HT-29 (cell line): ENCODE measurements at regions not wholly inside any gene's neighbourhood (a gene's known extent, or its start where the extent isn't known, plus 50 kb on each side); places are given as distances from the start of the nearest gene placed in this dataset.
"Not testable (repeated sequence)": the region's sequence is repeated elsewhere in the genome, so short reads cannot be mapped to it uniquely, and the experiment has no call there.

ENCODE experiments used
- DNase-seq: peaks from one replicate; pipeline ENCODE4 v3.0.0-alpha.2; 2015; ENCODE audit warnings: low spot score

DNA sequence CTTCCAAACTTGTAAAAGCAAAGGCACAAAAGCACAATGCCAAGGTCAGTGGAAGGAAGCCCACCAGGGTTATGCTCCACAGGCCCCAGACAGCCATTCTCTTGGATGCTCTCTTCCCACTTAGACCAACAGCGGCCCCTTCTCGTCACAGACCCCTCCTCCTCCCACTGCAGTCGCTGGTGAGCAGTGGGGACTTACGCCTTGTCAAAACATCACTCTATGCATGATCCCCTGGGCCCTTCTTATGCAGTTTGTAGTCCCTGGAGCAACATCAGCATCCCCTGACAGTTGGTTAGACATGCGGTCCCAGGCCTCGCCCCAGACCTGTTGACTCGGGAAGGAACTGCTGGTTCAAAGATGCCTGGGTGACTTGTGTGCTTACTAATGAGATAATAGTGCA lies 376.0 kb upstream of the KLHL29 start:
- DNase-seq: no peak

DNA sequence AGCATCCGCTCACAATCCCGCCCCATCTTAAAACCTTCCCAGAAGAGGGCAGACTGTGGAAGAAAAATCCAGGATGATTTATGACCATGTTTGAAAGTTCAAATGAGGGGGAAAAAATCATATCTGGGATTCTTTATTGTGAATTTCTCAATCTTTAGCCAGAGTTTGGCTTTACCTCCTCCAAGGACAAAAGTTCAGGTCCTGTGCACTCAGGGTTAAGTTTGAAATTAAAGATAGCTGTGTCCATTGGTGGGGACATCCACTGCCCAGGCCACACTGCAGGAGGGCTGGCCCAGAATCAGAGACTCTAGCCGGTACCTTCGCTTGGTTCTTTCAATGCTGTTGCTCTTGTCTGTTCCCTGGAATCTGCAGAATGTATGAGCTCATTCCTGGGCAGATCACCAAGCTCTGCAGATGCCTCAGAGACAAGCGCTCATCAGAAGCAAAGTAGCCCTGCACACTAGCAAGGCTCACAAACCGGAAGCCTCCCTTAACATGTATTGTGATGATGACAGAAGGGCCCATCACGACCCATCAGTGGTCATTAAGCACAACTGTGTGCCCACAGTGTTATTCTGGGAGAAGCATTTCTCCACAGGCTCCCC lies 375.3 kb upstream of the KLHL29 start:
- no peak for DNase-seq

DNA sequence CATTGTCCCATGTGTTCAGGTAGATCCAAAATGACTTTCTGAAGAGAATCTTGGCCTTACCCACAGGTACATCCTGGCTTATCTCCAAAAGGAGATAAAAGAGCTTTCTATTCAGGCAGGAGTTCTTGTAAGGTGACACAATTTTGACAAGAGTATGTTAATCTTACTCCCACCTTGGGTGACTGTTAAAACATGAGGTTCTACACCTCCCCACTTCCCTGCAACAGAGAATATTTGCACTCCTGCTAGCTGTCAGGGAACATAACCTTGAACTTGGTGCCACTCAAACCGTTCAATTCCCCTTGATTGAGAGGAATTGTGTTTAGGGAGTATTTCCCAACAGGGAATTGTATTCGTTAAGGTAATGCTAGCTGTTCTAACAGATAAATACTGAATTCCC lies 372.5 kb upstream of the KLHL29 start:
- no peak for DNase-seq

DNA sequence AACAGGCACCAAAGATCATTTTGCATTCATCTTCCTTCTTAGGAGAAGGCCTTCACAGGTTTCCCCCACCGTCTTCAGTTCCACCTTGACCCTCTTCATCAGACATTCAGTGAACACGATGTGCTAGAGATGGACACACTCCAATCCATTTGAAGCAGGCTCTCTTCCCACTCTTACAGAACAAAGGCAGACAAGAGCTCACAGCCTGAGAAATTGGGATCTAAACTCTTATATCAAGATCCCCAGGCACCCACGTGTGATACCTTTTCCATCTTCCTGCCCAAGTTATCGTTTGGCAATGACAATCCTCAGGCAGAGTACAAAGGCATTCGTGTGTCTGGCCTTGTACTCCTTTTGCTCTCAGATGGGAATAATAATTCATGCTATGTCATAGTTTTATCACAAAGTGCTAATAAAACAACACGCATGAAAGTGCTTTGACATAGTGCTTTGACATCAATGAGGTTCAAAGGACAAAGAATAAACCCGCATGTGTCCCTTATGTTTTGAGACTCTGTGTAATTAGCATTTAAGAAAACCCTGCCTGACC lies 369.3 kb upstream of the KLHL29 start:
- no peak for DNase-seq

DNA sequence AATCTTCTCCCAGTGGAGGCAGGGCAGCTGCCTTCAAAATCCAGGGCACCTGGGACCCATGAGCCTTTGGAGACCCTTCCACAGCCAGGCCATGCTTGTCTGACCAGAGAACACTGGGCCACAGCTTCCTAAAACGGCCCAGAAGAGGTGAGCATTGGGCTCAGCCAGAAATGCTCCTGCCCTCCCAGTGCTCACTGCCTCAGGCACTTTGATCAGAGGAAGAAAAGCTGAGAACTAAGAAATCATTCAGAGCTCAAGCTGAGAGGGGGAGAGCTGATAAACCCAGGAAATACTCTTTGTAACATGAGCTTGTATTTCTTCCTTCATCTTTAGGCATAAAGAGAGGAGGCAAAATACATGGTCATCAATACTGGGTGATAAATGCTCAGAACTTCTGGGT lies 365.5 kb upstream of the KLHL29 start:
- DNase-seq: no peak

DNA sequence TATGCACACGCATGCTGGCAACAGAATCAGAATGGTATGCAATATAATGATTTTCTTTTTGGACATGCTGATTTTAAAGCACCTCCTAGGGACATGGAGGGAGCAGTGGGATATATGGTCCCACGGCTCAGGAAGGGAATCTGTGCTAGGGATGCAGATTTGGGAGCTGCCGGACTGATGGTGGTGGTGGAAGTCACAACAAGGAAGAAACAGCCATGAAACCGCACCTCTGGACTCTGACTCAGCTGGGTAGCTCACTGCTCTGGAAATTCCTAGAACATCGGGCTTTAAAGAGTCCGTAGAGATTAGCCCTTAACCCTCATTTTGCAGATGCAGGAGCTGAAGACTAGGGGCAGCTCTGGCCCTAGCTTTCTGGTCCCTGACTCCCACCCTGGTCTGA lies 364.3 kb upstream of the KLHL29 start:
- DNase-seq: no peak

DNA sequence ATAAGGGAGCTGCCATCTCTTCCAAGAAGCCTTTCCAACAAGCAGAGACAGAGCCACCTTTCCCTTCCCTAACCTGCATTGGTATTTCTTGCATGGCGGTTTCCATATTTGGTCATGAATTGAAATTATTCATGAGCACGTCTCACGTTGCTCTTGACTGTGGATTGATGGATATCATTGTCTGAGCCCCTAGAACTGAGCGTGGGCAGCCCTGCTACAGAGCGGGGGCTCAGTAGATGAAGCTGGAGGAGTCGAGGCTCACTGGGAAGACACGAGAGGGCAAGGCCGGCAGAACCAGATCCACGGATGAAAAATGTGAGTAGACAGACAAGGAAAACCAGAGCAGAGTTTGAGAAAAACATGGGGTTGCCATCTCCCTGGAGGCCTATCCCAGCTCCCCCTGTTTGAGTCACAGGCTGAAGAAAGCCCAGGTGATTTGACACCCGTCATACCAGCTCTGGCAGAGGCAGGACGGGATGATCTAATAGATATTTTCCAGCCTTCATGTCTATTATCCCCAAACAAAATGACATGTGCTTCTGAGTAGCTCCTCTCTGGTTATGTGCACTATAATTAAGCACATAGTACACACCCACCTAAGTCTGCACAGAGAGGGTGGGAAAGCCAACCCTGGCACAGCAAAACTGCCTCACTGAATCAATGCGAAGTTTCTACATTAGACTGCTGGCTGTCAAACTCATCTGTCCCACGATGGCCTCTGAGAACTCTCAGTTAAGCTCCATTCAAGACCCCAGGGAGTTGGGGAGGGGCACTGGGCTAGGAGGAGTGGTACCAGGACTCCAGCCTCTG lies 363.5 kb upstream of the KLHL29 start:
- DNase-seq: no peak

DNA sequence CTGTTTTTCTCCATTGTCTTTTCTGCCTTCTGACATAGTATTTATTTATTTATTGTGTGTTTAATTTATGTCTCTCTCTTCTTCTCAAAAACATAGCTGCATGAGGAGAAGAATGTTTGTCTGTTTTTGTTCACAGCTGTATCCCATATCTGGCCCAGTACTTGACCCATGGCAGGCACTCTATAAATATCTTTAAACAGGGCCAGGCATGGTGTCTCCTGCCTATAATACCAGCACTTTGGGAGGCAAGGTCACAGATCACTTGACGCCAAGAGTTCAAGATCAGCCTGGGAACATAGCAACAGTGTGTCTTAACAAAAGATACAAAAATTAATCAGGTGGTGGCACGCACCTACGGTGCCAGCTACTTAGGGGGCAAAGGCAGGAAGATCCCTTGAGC lies 361.3 kb upstream of the KLHL29 start:
- no peak for DNase-seq

DNA sequence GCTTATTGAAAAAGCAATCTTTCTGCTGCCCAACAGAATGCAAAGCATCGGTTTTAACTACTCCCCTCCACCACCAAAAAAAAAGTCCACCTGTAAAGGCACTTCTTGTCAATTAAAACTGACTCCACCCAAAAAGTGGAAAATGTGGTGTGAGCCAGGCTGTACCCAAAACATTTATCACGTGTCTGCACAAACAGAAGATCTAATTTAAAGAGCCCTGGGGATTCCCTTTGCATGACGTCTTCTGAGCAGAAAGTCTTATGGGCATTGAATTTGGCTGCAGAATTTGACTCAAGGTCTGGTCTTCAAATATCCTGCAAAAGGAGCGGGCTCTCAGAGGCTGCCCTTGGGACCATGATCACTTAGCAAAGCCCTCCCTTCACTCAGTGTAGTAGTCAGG lies 358.3 kb upstream of the KLHL29 start:
- DNase-seq: no peak

DNA sequence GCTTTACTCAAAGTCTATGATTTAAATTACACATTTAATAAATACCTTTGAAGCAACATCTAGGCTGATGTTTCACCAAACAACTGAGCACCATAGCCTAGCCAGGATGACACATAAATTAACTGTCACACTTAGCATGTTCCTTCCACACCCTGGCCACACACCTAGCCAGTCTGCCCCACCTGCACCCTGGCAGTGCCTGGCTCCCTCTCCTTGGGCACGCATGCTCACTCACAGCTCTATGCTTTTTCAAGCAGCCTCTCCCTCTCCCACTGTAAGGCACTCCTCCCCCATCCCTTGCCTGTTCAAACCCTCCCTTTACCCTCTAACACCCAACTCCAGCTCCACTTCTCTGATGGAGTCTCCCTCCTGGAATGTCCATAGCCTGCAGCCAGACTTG lies 357.6 kb upstream of the KLHL29 start:
- no peak for DNase-seq

DNA sequence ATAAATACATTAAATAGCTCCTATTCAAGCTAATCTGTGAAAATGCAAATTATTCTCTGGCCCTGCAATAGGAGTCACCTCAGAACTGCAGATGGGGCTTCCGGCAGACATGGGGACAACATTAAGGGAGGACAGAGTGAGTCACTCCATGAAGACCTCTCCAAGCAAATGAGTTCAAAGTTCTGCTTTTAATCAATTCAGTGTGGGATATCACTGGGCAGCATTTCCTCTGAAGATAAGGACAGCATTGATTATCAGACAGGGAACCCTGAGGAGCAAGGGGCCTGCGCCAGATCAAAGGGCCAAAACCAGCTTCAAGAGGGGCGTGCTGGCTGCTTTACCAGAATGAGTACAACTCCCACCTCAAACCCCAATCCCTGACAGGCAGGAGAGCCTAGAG lies 356.9 kb upstream of the KLHL29 start:
- no peak for DNase-seq

DNA sequence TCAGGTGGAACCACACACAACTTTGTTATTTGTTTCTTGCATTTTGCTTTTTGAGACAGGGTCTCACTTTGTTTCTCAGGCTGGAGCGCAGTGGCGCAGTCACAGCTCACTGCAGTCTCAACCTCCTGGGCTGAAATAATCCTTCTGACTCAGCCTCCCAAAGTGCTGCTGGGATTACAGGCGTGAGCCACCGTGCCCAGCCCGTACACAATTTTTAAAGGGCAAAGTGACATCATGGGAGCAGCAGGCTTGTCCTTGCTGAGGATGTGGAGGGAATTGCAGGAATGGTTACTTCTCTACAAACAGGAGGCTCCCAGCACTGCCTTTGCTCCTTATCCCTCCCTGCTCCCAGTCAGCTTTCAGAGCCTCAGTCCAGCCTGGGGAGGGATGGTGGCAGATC lies 355.9 kb upstream of the KLHL29 start:
- no peak for DNase-seq

DNA sequence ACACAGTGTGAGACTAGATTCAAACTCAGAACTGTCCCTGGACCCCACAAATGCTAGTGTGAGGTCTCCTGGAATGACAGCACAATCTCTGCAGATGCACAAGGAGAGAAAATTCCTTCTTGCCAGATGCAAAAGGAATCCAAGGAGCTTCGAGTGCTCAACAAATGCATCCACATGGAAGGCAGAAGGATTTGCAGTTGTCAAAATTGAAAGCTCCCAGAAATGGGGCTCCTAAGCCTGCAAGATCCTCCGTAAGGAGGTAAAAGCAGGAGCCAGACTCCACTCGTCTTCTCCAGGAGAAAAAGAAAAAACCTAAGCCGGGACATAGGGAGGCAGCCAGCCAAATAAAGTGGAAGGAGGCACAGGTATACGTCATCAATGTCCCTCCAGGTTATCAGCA lies 355.0 kb upstream of the KLHL29 start:
- no peak for DNase-seq

DNA sequence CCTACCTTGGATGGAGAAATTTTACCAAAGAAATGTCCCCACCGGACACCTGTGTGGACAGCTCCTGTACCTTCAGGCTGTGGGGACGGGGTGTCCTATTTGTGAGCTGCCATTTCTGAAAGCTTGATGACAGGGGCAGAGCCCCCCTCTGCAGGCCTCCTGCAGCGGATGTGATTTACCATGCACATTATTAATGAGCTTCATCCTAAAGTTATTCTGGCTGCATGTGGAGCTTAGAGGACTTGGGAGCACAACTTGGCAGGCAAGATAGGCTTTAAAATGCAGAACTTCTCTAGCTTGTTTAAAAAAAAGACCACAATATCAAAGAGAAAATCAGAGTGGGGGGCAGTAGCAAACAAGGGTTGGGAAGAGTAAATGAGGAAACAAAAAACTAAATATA lies 350.0 kb upstream of the KLHL29 start:
- no peak for DNase-seq

DNA sequence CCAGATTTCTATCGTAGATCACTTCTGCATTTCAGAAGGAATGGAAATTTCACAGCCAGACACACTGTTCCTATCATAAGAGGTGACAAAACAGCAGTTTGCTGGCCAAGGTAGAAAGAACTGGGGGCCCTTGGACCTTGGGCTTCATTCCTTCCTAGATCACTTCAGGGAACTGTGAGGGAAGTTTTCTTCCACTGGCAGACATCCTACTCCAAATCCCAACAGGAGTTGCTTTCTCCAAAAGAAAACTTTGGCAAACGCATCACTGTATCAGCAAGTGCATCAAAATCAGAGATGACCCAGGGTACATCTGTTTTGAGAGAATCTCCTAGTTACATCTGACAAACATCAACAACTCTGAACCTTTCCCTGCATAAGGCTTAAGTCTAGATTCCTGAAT lies 348.4 kb upstream of the KLHL29 start:
- no peak for DNase-seq

DNA sequence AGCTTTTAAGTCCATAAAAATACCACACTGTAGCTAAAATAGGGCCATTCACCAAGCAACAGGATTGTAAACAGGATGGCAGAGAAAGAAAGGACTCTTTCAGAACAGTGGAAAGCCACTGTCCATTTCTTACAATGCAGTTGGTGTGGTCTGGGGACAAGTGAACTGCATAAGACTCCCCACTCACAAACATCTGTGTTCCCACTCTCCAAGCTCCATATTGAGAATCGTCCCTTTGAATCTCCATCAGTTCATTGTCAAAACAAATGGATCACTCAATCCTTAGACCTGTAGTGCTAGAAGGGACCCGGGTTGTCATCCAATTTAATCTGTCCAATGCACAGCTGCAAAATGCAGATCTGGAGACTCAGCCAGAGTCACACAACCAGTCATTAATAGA lies 347.4 kb upstream of the KLHL29 start:
- no peak for DNase-seq

DNA sequence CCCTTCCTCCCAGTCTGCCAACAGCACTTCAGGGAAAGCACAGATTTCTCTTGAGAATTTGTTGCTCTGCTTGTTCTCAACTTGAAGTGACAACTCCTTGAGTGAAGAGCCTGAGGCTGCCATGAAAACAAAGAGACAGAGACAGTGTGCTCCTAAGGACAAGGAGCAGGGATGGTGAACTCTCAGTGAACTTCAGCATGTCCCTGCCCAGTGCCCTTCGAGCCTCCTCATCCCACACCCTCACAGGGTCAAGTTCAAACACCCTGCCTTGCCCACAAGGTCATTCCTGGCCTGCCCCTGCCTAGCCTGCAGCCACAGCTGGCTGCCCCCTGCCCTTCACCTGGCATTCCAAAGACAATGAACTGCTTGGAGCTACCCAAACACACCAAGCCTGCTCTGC lies 343.5 kb upstream of the KLHL29 start:
- no peak for DNase-seq

DNA sequence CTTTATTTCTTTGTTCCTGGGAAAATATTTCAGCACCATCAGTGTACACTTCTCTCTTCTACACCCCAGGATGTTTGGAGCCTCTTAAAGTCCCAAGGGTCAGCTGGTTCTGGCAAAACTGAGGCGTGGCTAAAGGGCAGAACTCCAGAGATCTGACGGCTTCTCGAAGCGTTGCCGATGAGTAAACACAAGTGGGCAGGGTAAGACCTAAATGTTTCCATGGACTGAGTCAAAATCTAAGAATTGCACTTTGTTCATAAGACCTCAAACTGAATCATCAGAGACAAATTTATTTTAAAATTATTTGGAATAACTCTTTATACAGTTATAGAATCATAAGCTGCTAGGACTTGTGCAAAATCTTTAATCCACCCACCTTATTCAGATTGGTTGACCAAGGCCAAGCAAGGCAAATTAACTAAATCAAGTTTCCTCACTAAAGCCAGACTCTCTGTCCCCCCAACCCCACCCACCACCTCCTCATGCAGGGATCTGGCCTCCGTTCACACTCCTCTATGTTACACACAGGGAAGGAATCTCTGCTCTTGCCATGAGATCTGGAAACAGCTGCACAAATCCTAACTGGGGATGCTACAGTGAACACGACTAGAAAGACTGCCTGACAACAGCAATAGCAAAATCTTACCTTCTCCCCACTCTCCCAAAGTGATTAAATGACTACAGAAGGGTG lies 342.6 kb upstream of the KLHL29 start:
- DNase-seq: no peak

DNA sequence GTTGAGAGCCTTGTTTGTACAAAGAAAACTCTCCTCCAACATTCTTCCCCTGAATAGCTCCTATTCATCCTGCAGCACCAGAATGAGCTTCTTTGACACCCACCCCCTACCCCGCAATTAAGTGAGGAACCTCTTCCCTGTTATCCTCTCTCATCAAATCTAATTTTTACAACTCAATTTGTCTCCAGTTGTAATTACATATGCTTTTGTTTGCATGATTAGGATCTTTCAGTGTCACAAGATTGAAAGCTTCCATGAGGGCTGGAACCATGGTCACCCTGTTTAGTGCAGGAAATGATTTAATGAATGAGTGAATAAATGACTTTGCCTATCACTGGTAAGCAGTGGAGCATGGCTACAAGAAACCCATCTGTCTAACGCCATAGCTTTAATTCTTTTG lies 334.6 kb upstream of the KLHL29 start:
- no peak for DNase-seq

DNA sequence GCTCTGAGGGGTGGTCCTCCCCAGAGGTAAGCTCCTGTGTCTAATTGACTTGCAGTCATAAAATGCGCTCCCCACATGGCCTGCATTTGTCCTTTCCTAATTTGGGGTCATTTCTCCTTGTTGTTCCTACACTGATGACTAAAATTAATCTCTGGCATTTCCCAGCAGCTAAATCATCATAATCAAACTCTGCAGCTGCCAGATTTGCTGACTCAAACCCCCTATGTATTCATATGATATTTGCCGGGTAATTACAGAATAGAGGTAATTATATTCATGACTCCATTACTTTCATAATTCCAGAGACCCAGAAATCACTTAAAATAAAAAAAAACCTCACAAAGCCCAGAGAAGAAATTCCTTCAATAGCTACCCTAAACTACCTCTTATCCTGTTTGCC lies 331.4 kb upstream of the KLHL29 start:
- DNase-seq: no peak

DNA sequence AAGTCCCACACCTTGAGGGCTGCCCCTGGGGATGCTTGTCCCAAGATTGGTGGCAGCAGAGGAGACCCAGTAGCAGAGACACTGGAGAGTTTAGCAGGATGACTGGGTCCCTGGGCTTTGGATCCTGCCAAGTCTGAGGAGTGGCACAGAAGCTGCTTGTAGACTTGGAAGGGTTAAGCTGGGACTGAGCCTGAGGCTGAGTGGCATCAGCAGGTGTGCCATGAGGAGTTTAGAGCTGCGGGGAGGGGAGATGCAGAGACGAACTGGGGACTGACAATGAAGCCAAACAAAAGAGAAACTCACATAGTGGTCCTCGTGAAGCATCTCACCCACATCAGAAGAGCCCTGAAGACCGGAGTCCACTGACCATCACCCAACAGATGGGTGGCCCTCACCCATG lies 329.7 kb upstream of the KLHL29 start:
- no peak for DNase-seq

DNA sequence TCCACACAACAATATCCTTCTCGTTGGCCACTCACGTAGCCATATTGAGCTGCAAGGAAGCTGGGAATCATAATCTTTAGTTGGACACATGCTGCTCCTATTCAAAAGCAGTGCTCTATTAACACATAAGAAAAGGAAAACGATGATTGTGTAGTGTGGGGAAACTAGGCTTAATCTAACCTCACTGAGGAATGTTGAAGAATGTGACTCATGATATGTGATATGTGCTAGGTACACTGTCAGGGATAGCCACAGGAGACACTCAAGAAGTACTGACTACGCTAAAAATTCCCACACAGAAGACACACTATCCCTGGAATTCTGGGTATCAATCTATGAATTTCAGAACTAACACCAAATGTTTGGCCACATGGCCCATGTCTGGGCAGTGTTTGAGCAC lies 328.1 kb upstream of the KLHL29 start:
- DNase-seq: not testable (repeated sequence)

DNA sequence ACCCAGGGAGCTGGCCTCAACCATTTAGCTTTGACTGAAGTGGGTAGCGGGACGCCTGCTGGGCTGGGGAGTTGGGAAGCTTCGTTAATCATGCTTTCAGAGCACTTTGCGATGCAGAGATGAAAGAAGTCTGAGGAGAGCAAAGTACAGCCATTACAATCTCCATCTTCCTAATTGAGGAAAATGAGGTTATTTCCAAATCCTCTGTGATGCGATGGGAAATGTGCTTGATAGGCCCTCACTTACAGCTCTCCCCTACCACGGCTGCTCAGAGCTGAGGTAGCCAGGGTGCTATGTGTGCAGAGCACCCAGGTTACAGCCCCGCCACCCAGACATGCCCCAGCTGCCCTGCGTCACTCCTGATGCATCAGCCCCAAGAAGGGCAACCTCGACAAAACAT lies 326.5 kb upstream of the KLHL29 start:
- DNase-seq: no peak
